Body of pancreas (tissue), 4 donors: ENCODE measurements at regions not wholly inside any gene's neighbourhood (a gene's known extent, or its start where the extent isn't known, plus 50 kb on each side); places are given as distances from the start of the nearest gene placed in this dataset.

Experiments used
- ATAC-seq: fragments of 150-250 bp; one replicate; pipeline ENCODE4 v1.9.1; 2016
- DNase-seq, 4 donors: peaks; one replicate each; pipeline ENCODE4 v3.0.0-alpha.2; 2019
- H3K27ac ChIP-seq, 4 donors: fragments of 200-600 bp; sonication (generic); 1 replicate in 3 of 4; 2 replicates in 1 of 4; pipeline versions ENCODE4 v1.5.1 to v1.6.1; 2016 to 2019; ENCODE audit warnings: mild to moderate bottlenecking in 1 of 4, mixed read lengths in 1 of 4, moderate library complexity in 1 of 4
- H3K27me3 ChIP-seq, 2 donors: fragments of 200-600 bp; sonication (generic); one replicate each; pipeline ENCODE4 v1.6.0; 2016; ENCODE audit warnings: mild to moderate bottlenecking in 1 of 2
- H3K36me3 ChIP-seq, 2 donors: fragments of 200-600 bp; sonication (generic); replicated peaks in 1 of 2; 2 replicates each; pipeline ENCODE4 v1.5.1; 2016; ENCODE audit warnings: low read depth in 2 of 2; ENCODE audit not compliant: insufficient read depth in 1 of 2
- H3K4me1 ChIP-seq: fragments of 200-600 bp; sonication (generic); one replicate; pipeline ENCODE4 v1.6.0; 2016
- H3K4me3 ChIP-seq, 2 donors: fragments of 200-600 bp; sonication (generic); 1 replicate in 1 of 2; 2 replicates in 1 of 2; pipeline ENCODE4 v1.5.1; 2016 to 2019
- H3K9me3 ChIP-seq, 3 donors: fragments of 200-600 bp; sonication (generic); 1 replicate in 2 of 3; 2 replicates in 1 of 3; pipeline ENCODE4 v1.5.1; 2016
- POLR2A ChIP-seq, 3 donors: fragments of 450-650 bp; IDR thresholded peaks; one replicate each; pipeline ENCODE4 v1.6.1; 2016; ENCODE audit warnings: antibody characterized with exemption in 3 of 3, mild to moderate bottlenecking in 2 of 3
- WGBS, 2 donors: methylation state at CpG; one replicate each; pipeline ENCODE4 v1.1.5; 2017; 5-methylcytosine and 5-hydroxymethylcytosine counted together
- intact Hi-C: fragments of 100-400 bp; cut with DNase I; formaldehyde crosslinking; loops from one replicate; pipeline ENCODE4 v1.15.1; 2023
- TF ChIP-seq, protein P1 (sequence below), 7 experiments: fragments of 450-650 bp in 4 of 7; fragments of 200-600 bp in 3 of 7; sonication (generic) in 3 of 7; IDR thresholded peaks; one replicate each; pipeline ENCODE4 v1.5.1; 2016 to 2019; ENCODE audit warnings: antibody characterized with exemption in 7 of 7

DNA sequence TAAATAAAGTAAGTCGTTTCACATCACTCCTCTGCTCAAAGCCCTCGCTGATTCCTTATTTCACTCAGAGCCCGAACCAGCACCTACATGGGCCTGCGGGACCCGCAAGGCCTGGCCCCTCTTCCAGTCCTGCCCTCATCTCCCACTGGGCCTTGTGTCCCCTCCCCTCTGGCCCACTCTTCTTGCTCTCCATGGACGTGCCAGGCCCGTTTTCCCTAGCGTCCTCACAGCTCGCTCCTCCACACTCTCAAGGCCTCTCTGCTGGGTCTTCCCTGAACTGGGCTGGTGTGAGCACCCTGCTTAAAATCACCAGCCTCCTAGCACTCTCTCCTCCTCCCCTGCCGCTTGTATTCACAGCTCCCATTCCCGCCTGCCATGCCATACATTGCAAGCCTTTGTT is 237.9 kb downstream of the FOXD2 start:
- H3K4me1 ChIP-seq, result no peaks in the 10 kb centered on the region
- H3K27me3 ChIP-seq, result no peaks in the 10 kb centered on the region
- H3K36me3 ChIP-seq, result no peaks in the 10 kb centered on the region
- 72 to 85% methylated on average over 11 of the region's 11 CpGs for WGBS, 2 donors
- H3K9me3 ChIP-seq, result no peaks in the 10 kb centered on the region
- no peak for ATAC-seq
- DNase-seq, result no peak
- H3K27ac ChIP-seq, result no peak overlapping the region
- intact Hi-C loops, result no loop called here
- TF ChIP-seq, protein P1, sequence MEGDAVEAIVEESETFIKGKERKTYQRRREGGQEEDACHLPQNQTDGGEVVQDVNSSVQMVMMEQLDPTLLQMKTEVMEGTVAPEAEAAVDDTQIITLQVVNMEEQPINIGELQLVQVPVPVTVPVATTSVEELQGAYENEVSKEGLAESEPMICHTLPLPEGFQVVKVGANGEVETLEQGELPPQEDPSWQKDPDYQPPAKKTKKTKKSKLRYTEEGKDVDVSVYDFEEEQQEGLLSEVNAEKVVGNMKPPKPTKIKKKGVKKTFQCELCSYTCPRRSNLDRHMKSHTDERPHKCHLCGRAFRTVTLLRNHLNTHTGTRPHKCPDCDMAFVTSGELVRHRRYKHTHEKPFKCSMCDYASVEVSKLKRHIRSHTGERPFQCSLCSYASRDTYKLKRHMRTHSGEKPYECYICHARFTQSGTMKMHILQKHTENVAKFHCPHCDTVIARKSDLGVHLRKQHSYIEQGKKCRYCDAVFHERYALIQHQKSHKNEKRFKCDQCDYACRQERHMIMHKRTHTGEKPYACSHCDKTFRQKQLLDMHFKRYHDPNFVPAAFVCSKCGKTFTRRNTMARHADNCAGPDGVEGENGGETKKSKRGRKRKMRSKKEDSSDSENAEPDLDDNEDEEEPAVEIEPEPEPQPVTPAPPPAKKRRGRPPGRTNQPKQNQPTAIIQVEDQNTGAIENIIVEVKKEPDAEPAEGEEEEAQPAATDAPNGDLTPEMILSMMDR (IDR thresholded peaks at IDR 0.05), result no peak
- no peak for TF ChIP-seq POLR2A (IDR thresholded peaks at IDR 0.05)
- no peak overlapping the region for H3K4me3 ChIP-seq

DNA sequence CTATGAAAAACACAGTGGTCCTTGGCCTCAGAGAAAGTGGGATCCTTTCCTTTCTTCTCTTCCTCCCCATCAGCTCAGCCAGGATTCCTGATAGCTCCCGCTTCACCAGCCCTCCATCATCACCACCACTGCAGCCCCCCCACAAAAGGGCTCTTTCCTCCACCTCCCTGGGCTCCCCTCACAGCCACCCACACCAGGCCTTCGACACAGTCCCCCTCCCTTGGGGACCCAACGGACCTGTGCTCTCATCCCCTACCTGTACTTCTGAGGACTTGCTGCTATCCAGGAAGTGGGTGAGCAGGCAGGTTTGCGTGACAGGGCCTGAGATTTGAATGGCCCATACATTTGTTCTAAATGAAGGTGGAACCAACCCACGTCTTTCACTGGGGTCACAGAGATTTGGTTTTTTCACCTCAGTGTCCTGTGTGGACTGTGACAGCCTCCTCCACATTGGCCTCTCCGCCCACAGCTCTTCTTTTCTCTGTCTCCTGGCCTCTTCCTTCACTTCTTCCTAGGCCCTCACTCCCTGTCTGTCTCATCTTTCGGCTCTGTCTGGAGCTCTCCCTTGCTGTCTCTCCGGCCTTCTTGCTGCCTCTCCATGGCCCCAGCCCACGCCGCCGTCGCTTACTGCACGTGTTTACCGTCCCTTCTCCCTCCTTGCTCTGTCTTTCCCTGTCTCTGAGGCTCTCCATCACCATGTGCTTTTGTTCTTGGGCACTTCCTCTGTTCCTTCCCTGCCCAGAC is 238.6 kb downstream of the FOXD2 start:
- H3K36me3 ChIP-seq, result no peaks in the 10 kb centered on the region
- TF ChIP-seq, protein P1 (IDR thresholded peaks at IDR 0.05), result no peak
- no peak for TF ChIP-seq POLR2A (IDR thresholded peaks at IDR 0.05)
- intact Hi-C loops, result no loop called here
- no peaks in the 10 kb centered on the region for H3K27me3 ChIP-seq
- DNase-seq (no peak), ATAC-seq (no peak)
- 71 to 79% methylated on average over 14 of the region's 14 CpGs for WGBS, 2 donors
- H3K4me3 ChIP-seq, result no peak overlapping the region
- H3K9me3 ChIP-seq, result no peaks in the 10 kb centered on the region
- H3K4me1 ChIP-seq, result no peaks in the 10 kb centered on the region
- no peak overlapping the region for H3K27ac ChIP-seq

DNA sequence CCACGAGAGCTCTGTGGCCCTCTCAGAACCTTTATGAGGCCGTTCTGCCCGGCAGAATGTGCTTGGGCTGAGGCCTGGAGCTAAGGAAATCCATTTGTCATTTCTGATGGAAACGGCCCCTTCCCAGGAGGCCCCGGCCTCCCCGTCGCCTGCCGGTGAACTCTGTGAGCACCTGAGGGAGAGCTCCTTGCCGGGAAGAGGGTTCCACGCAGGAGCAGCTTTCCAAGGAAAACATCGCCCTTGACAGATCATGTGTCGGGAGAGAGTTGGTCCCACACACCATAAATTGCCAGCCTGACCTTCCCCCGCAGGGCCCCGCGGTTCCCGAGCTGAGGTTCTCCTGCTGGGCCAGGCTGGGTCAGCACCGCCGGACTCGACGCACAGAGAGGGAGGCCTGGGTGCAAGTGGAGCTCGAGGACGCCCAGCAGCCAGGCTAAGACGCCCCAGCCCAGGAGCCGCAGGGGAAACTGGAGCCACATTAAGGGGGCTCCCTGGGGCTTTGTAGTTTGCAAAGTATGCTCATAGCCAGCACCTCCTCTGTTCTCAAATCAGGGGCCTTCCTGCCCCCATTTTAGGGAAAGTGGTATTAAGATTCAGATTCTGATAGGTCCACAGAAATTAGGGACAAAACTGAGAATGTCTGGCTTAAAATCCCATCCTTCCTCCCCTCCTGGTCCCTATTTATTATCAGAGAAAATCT is 239.5 kb downstream of the FOXD2 start:
- ATAC-seq (no peak), DNase-seq (no peak)
- Histone ChIP-seq H3K27ac (no peak overlapping the region), H3K9me3 (no peaks in the 10 kb centered on the region), H3K36me3 (no peaks in the 10 kb centered on the region), H3K4me3 (no peak overlapping the region), H3K4me1 (no peaks in the 10 kb centered on the region), H3K27me3 (no peaks in the 10 kb centered on the region)
- intact Hi-C loops, result no loop called here
- TF ChIP-seq, protein P1 (IDR thresholded peaks at IDR 0.05), result no peak
- TF ChIP-seq POLR2A (IDR thresholded peaks at IDR 0.05), result no peak
- 65 to 73% methylated on average over 17 to 23 of the region's 24 CpGs for WGBS, 2 donors

DNA sequence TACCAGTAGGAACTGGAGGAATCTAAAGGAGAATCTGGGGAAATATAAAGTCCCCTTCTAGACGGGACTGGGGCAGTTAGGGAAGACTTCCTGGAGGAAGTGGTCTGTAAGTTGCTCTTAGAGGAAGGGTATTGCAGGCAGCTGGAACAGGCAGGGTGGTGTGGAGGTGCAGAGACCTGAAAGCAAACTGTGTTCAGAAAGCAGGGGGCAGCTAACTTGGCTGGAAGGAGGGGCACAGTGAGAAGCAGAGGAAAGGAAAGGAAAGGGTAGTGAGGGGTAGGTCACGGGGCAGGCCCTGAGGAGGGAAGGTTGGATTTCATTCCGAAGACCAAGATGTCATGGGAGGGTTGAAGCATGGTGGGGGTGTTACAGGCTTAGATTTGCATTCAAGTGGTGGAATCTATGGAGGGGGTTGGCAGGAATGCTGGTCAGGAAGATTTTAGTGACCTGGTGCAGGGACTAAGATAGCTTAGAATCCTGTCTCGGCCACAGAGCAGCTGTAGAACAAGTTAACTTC is 240.7 kb downstream of the FOXD2 start:
- TF ChIP-seq POLR2A (IDR thresholded peaks at IDR 0.05), result no peak
- TF ChIP-seq, protein P1 (IDR thresholded peaks at IDR 0.05), result no peak
- H3K36me3 ChIP-seq, result no peaks in the 10 kb centered on the region
- DNase-seq (no peak), ATAC-seq (no peak)
- H3K27ac ChIP-seq, result no peak overlapping the region
- H3K9me3 ChIP-seq, result no peaks in the 10 kb centered on the region
- H3K4me1 ChIP-seq, result no peaks in the 10 kb centered on the region
- H3K27me3 ChIP-seq, result no peaks in the 10 kb centered on the region
- no peak overlapping the region for H3K4me3 ChIP-seq
- intact Hi-C loops, result no loop called here
- 65 to 69% methylated on average over 4 of the region's 4 CpGs for WGBS, 2 donors
